Keratinocyte (primary cell): ENCODE measurements at regions not wholly inside any gene's neighbourhood (a gene's known extent, or its start where the extent isn't known, plus 50 kb on each side); places are given as distances from the start of the nearest gene placed in this dataset.

Experiments used
- DNase-seq: peaks from one replicate; pipeline ENCODE4 v3.0.0-alpha.2; 2011; ENCODE audit warnings: low read depth, missing footprints, low spot score
- FAIRE-seq: peaks from 2 replicates; lab custom pipeline; 2011; peaks lifted over from hg19 to GRCh38; lab: Jason Lieb, UNC
- H2AFZ ChIP-seq: 2 replicates; pipeline ENCODE4 v1.6.0; 2012; ENCODE audit warnings: low read length, control low read depth, inconsistent platforms; ENCODE audit not compliant: control insufficient read depth
- H3K27ac ChIP-seq: 2 replicates; pipeline ENCODE4 v1.5.1; 2011; ENCODE audit warnings: low read length; ENCODE audit not compliant: control insufficient read depth, insufficient read depth
- H3K27me3 ChIP-seq: 3 replicates; pipeline ENCODE4 v1.6.0; 2011; ENCODE audit warnings: low read length; ENCODE audit not compliant: control insufficient read depth, insufficient read depth; ENCODE audit errors: extremely low read depth
- H3K36me3 ChIP-seq, 2 experiments: 2 replicates in 1 of 2; 3 replicates in 1 of 2; pipeline ENCODE4 v1.5.1; 2011; ENCODE audit warnings: low read length in 2 of 2, mild to moderate bottlenecking in 1 of 2; ENCODE audit not compliant: control insufficient read depth in 2 of 2, insufficient read depth in 2 of 2; ENCODE audit errors: extremely low read depth in 1 of 2
- H3K4me1 ChIP-seq: 3 replicates; pipeline ENCODE4 v1.5.1; 2011; ENCODE audit warnings: low read length; ENCODE audit not compliant: control insufficient read depth, insufficient read depth; ENCODE audit errors: extremely low read depth
- H3K4me2 ChIP-seq: 3 replicates; pipeline ENCODE4 v1.6.0; 2011; ENCODE audit warnings: low read depth, low read length; ENCODE audit not compliant: control insufficient read depth, insufficient read depth; ENCODE audit errors: extremely low read depth
- H3K4me3 ChIP-seq, 3 experiments: fragments of 200-600 bp in 1 of 3; sonication (generic) in 1 of 3; 2 replicates in 2 of 3; 3 replicates in 1 of 3; pipeline ENCODE4 v1.5.1; 2011 to 2016; ENCODE audit warnings: low read length in 3 of 3, mild to moderate bottlenecking in 3 of 3, control low read depth in 2 of 3, inconsistent platforms in 1 of 3, low read depth in 1 of 3, mixed read lengths in 1 of 3, mixed run types in 1 of 3, moderate library complexity in 1 of 3; ENCODE audit not compliant: control insufficient read depth in 2 of 3, insufficient read depth in 2 of 3; ENCODE audit errors: extremely low read depth in 1 of 3
- H3K79me2 ChIP-seq: 2 replicates; pipeline ENCODE4 v1.6.0; 2012; ENCODE audit warnings: low read length; ENCODE audit not compliant: control insufficient read depth, insufficient read depth
- H3K9ac ChIP-seq: 3 replicates; pipeline ENCODE4 v1.6.0; 2011; ENCODE audit warnings: low read length; ENCODE audit not compliant: control insufficient read depth, insufficient read depth; ENCODE audit errors: extremely low read depth
- H3K9me1 ChIP-seq: 3 replicates; pipeline ENCODE4 v1.6.0; 2011; ENCODE audit warnings: low read length; ENCODE audit not compliant: control insufficient read depth, insufficient read depth; ENCODE audit errors: extremely low read depth
- H3K9me3 ChIP-seq: 2 replicates; pipeline ENCODE4 v1.5.1; 2012; ENCODE audit warnings: low read depth, low read length; ENCODE audit not compliant: control insufficient read depth
- H4K20me1 ChIP-seq: 3 replicates; pipeline ENCODE4 v1.6.0; 2011; ENCODE audit warnings: low read length; ENCODE audit not compliant: control insufficient read depth, insufficient read depth; ENCODE audit errors: extremely low read depth
- EZH2 ChIP-seq: IDR thresholded peaks from one replicate; pipeline ENCODE4 v1.6.1; 2012; ENCODE audit warnings: inconsistent platforms, mild to moderate bottlenecking, low read length, moderate library complexity
- dilution Hi-C: fragments of 300-500 bp; cut with MboI; formaldehyde crosslinking; loops from one replicate; pipeline ENCODE4 v1.7.0; 2020; ENCODE audit warnings: low sequenced_read_pairs; ENCODE audit not compliant: extremely low pct_ligation_motif_present
- TF ChIP-seq, protein P1 (sequence below), 3 experiments: IDR thresholded peaks in 1 of 3; conservative IDR thresholded peaks in 1 of 3; optimal IDR thresholded peaks in 1 of 3; 2 replicates in 2 of 3; 3 replicates in 1 of 3; pipeline versions ENCODE3 to v1.5.1; 2011; ENCODE audit warnings: low read length in 3 of 3, mild to moderate bottlenecking in 3 of 3, moderate library complexity in 2 of 3, control low read depth in 1 of 3, inconsistent platforms in 1 of 3; ENCODE audit not compliant: insufficient read depth in 2 of 3; ENCODE audit errors: extremely low read depth in 1 of 3

DNA sequence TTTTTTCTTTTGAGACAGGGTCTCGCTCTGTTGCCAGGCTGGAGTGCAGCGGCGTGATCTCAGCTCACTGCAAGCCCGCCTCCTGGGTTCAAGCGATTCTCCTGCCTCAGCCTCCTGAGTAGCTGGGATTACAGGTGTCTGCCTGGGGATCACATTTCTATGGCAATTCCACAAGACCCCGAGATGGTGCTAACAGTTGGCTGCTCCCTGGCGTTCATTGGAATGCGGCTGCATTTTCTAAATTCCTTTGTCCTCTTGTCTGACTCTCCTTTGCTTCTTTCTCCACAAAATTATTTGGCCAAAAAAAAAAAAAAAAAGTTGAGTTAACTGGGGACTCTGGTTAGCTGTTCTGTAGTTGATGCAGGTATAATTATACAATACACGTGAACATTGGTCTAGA lies 176.4 kb downstream of the ETS2 start:
- Histone ChIP-seq H3K4me3 (no peak overlapping the region), H3K4me2 (no peak overlapping the region), H3K9me3 (no peaks in the 10 kb centered on the region), H3K9ac (no peak overlapping the region), H4K20me1 (no peaks in the 10 kb centered on the region), H3K79me2 (no peaks in the 10 kb centered on the region), H3K27me3 (no peaks in the 10 kb centered on the region), H2AFZ (no peak overlapping the region), H3K27ac (no peak overlapping the region), H3K9me1 (no peaks in the 10 kb centered on the region), H3K36me3 (no peaks in the 10 kb centered on the region), H3K4me1 (peaks cover 24% of the 10 kb centered on the region)
- no peak for FAIRE-seq
- no peak for DNase-seq
- no peak for TF ChIP-seq EZH2
- TF ChIP-seq, protein P1, sequence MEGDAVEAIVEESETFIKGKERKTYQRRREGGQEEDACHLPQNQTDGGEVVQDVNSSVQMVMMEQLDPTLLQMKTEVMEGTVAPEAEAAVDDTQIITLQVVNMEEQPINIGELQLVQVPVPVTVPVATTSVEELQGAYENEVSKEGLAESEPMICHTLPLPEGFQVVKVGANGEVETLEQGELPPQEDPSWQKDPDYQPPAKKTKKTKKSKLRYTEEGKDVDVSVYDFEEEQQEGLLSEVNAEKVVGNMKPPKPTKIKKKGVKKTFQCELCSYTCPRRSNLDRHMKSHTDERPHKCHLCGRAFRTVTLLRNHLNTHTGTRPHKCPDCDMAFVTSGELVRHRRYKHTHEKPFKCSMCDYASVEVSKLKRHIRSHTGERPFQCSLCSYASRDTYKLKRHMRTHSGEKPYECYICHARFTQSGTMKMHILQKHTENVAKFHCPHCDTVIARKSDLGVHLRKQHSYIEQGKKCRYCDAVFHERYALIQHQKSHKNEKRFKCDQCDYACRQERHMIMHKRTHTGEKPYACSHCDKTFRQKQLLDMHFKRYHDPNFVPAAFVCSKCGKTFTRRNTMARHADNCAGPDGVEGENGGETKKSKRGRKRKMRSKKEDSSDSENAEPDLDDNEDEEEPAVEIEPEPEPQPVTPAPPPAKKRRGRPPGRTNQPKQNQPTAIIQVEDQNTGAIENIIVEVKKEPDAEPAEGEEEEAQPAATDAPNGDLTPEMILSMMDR (optimal IDR thresholded peaks at IDR 0.05 in 1 of 3, IDR thresholded peaks at IDR 0.05 in 1 of 3, conservative IDR thresholded peaks at IDR 0.05 in 1 of 3; ENCODE audit: extremely low read depth in 1 of 3, insufficient read depth in 2 of 3, low read length in 3 of 3) = no peak
- dilution Hi-C loops = no loop called here

- Histone ChIP-seq H3K9ac (no peak overlapping the region), H3K79me2 (no peaks in the 10 kb centered on the region), H3K9me1 (no peaks in the 10 kb centered on the region), H3K4me1 (peaks cover 18% of the 10 kb centered on the region), H3K27ac (no peak overlapping the region), H3K27me3 (no peaks in the 10 kb centered on the region), H3K4me2 (no peak overlapping the region), H3K36me3 (no peaks in the 10 kb centered on the region), H2AFZ (no peak overlapping the region), H3K4me3 (no peak overlapping the region), H4K20me1 (no peaks in the 10 kb centered on the region), H3K9me3 (no peaks in the 10 kb centered on the region)
- TF ChIP-seq EZH2 = no peak
- TF ChIP-seq, protein P1 (optimal IDR thresholded peaks at IDR 0.05 in 1 of 3, IDR thresholded peaks at IDR 0.05 in 1 of 3, conservative IDR thresholded peaks at IDR 0.05 in 1 of 3; ENCODE audit: extremely low read depth in 1 of 3, insufficient read depth in 2 of 3, low read length in 3 of 3) = no peak
- no peak for DNase-seq
- FAIRE-seq = no peak
- dilution Hi-C loops = no loop called here
These were observed 174.9 kb downstream of the ETS2 start for GRCh38 chr21:38980416-38981313.
